Occipital lobe (tissue), 1 donor: ENCODE measurements at regions not wholly inside any gene's neighbourhood (a gene's known extent, or its start where the extent isn't known, plus 50 kb on each side); places are given as distances from the start of the nearest gene placed in this dataset.
"Not testable (repeated sequence)": the region's sequence is repeated elsewhere in the genome, so short reads cannot be mapped to it uniquely, and the experiment has no call there.

ENCODE experiments used
- DNase-seq: peaks from one replicate; lab custom pipeline; 2025; lab: John Stamatoyannopoulos, UW

GRCh38 chr7:356691-357462 is 66.9 kb downstream of the FOXL3 start:
- DNase-seq, result no peak

- DNase-seq, result no peak
Observed at GRCh38 chr7:357531-358209, 67.7 kb downstream of the FOXL3 start.

DNA sequence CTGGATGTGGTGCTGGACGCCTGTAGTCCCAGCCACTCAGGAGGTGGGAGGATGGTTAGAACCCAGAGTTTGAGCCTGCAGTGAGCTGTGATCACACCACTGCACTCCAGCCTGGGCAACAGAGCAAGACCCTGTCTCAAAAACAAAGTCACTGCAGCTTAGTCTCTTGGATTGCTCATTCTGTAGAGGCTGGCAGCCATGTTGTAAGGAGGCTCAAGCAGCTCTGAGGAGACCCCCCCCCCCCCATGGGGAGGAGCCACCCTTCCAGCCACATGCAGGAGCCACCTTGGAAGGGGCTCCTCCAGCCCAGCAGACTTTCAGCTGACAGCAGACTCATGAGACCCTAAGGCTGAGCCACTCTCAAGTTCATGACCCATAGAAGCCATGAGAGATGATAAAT is 68.4 kb downstream of the FOXL3 start:
- DNase-seq, result no peak

GRCh38 chr7:359226-359765 is 69.3 kb downstream of the FOXL3 start:
- no peak for DNase-seq

DNA sequence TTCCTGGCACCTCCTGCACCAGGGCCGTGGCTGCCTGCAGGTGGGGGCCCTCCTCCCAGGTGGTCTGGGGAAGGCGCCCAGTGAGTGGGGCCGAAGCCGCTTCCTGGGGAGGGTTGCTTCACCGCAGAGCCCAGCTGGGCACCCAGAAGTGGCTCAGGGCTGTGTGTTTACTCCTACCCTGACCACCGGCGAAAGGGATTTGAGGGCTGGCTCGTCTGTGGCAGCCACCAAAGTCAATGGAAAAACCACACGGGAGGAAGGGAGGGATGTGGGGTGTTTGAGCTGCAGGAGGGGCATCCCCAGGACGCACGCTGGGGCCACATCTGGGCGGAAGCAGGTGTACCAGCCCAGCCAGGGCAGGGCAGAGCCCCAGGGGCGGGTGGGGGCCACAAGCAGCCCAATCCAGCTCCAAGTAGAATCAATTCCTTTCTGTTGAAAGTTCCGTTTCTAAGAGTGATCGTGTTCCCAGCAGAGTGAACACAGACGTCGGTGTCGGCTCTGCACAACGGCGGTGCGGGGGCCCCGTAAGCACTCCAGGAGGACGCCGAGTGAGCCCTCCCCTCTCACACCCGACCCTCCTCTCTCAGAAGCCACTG is 69.9 kb downstream of the FOXL3 start:
- DNase-seq, result no peak

- DNase-seq, result no peak
Observed at GRCh38 chr7:360454-361100, 70.6 kb downstream of the FOXL3 start.

DNA sequence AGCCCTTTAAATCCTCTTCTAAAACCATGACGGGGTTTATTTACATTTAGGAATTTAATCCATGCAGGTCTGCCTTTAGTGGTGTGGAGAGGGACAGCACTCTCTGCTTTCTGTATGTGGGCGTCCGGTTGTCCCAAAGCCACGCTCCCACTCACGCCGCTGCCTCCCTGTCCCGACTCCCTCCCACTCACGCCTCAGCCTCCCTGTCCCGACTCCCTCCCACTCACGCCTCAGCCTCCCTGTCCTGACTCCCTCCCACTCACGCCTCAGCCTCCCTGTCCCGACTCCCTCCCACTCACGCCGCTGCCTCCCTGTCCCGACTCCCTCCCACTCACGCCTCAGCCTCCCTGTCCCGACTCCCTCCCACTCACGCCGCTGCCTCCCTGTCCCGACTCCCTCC is 71.2 kb downstream of the FOXL3 start:
- not testable (repeated sequence) for DNase-seq

DNA sequence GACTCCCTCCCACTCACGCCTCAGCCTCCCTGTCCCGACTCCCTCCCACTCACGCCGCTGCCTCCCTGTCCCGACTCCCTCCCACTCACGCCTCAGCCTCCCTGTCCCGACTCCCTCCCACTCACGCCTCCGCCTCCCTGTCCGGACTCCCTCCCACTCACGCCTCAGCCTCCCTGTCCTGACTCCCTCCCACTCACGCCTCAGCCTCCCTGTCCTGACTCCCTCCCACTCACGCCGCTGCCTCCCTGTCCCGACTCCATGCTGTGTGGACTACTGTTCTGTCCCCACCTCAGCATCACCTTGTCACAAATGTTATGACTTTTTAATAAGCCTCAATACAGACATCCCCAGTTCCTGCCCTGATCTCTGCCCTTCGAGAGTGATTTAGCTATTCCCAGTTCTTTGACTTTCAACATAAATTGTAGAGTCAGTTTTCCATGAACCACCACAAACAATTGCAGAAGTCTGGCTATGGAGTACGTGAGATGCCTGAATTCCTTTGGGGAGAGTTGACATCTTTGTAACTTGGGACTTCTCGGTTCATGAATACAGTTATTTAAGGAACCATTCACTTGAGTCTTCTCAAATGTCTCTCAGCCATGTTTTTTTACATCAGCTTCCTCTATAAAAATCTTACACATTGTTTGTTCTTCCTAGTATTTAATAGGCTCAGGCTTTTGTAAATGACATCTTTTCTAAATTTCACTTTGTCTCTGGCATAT is 71.9 kb downstream of the FOXL3 start:
- no peak for DNase-seq

DNA sequence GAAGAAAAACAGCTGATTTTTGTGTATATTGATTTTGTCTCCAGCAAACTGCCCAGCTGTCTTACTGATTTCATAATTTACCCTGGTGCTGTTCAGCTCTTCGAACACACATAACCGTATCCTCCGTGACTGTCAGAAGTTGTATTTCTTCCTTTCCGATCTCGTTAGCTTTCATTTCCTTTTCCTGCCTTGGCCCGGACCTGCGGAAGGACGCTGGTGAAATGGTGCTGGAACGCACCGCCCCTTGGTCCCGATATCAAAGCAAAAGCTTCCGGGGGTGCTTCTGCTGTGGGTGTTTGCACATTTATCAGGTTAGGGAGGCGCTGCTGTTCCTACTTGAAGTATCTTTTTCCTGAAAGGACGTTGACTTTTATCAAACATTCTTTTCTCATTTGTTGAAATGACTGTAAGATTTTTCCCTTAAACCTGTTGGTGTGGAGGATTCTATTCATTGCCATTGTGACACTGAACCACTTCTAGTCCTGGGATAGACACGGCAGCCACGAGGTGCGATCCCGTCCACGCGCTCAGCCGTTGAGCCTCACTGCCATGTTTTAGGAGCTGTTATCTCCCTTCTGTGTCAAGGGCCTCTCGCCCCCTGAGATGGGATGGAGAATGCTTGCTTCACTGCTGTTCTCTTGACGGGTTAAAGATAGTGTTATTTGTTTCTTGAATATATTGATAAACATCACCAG is 72.6 kb downstream of the FOXL3 start:
- no peak for DNase-seq

GRCh38 chr7:363626-364025 is 73.7 kb downstream of the FOXL3 start:
- DNase-seq, result no peak

DNA sequence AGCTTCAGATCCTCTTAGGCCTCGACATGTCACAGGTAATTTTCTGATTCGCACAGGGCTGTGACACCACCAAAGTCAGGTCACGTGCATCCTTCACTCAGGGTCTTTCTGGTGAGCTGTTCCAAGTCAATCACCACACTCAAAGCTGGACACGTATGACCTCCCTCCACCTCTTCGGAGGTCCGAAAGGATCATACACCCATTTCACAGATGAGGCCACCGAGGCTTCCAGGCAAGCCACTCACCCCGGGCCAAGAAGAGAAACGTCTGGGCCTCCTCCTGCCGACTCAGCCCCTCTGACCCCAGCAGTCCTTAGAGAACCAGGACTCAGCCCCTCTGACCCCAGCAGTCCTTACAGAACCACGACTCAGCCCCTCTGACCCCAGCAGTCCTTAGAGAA is 74.6 kb downstream of the FOXL3 start:
- no peak for DNase-seq

DNA sequence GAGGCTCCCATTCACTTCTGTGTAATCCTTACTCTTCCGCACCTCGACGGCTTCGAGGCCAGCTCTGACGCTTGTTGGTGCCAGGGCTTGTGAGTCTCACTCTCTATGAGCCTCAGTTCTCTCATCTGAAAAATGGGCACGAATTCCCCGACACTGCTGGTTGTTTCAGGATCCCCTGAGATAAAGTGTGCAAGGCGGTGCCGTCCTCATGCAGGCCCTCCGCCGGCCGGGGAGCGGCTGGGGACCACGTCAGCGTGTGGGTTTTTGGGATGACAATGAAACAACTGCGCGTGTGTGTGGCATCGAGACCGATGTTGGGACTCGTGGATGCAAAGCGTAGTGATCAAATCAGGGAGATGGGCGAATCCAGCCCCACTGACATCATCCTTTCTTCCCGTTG is 75.6 kb downstream of the FOXL3 start:
- DNase-seq, result no peak

GRCh38 chr7:366161-366803 is 76.3 kb downstream of the FOXL3 start:
- DNase-seq, result no peak

DNA sequence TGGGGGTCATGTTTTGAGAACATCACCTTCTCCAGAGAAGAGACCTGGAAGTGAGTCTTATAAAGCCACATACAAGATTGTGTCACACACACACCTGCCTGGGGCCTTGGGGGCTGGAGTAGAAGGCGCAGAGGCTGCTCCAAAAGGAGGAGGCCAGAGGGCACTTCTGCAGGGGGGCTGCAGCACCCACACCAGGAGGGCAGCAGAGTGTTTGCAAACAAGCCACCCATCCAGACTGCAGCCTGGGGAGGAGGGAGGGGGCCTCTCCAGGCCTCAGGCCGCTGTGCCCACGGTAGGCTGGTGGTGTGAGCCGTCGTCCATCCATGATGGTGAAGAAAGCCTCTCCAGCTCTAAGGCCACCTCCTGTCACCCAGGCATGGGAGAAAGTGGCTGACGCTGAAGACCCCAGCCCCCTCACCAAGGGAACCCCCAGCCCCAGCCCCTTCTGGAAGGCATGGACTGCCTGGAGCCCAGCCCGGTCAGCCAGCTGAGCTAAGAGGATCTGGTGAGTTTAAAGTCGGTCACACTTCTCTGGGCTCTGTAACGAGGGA is 77.5 kb downstream of the FOXL3 start:
- DNase-seq, result no peak

- DNase-seq, result no peak
Observed at GRCh38 chr7:368651-369475, 78.9 kb downstream of the FOXL3 start.

GRCh38 chr7:369476-370258 is 79.7 kb downstream of the FOXL3 start:
- DNase-seq, result no peak

- no peak for DNase-seq
Observed at GRCh38 chr7:370259-370625, 80.3 kb downstream of the FOXL3 start.

DNA sequence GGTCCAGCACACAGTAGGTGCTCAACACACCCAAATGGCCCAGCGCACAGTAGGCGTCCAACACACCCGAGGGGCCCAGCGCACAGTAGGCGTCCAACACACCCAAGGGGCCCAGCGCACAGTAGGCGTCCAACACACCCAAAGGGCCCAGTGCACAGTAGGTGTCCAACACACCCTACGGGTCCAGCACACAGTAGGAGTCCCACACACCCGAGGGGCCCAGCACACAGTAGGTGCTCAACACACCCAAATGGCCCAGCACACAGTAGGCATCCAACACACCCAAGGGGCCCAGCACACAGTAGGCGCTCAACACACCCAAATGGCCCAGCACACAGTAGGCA is 80.8 kb downstream of the FOXL3 start:
- no peak for DNase-seq
